H54 (cell line): ENCODE measurements at regions not wholly inside any gene's neighbourhood (a gene's known extent, or its start where the extent isn't known, plus 50 kb on each side); places are given as distances from the start of the nearest gene placed in this dataset.

Experiments used
- DNase-seq: peaks from one replicate; pipeline ENCODE4 v3.0.0; 2011; ENCODE audit warnings: low spot score, mixed read lengths; ENCODE audit not compliant: insufficient read length
- FAIRE-seq: peaks from 3 replicates; lab custom pipeline; 2011; peaks lifted over from hg19 to GRCh38; lab: Jason Lieb, UNC
- POLR2A ChIP-seq: IDR thresholded peaks from 2 replicates; pipeline ENCODE4 v1.6.1; 2011; ENCODE audit warnings: low read depth, mild to moderate bottlenecking, low read length

GRCh38 chr18:25842665-25843064 is 247.7 kb downstream of the SS18 start:
- DNase-seq: no peak
- FAIRE-seq: no peak
- no peak for TF ChIP-seq POLR2A

- FAIRE-seq: no peak
- DNase-seq: no peak
- no peak for TF ChIP-seq POLR2A
These were observed 256.4 kb downstream of the SS18 start for GRCh38 chr18:25834061-25834460.

GRCh38 chr18:25832001-25832604 is 258.3 kb downstream of the SS18 start:
- no peak for FAIRE-seq
- DNase-seq: peak; percentile 7

GRCh38 chr18:25831301-25831701 is 259.1 kb downstream of the SS18 start:
- TF ChIP-seq POLR2A: no peak
- FAIRE-seq (no peak), DNase-seq (no peak)

More at GRCh38 chr18:25832001-25832604, 258.3 kb downstream of the SS18 start:
- no peak for TF ChIP-seq POLR2A

GRCh38 chr18:25830787-25831186 is 259.6 kb downstream of the SS18 start:
- FAIRE-seq: no peak
- no peak for TF ChIP-seq POLR2A

GRCh38 chr18:25827961-25828561 is 262.4 kb downstream of the SS18 start:
- FAIRE-seq (no peak), DNase-seq (no peak)
- TF ChIP-seq POLR2A: no peak

More at GRCh38 chr18:25830787-25831186, 259.6 kb downstream of the SS18 start:
- no peak for DNase-seq

- FAIRE-seq (no peak), DNase-seq (no peak)
- TF ChIP-seq POLR2A: no peak
These were observed 263.2 kb downstream of the SS18 start for GRCh38 chr18:25827228-25827627.

GRCh38 chr18:25826823-25827222 is 263.6 kb downstream of the SS18 start:
- TF ChIP-seq POLR2A: no peak
- FAIRE-seq (no peak), DNase-seq (no peak)

GRCh38 chr18:25825979-25826776 is 264.2 kb downstream of the SS18 start:
- TF ChIP-seq POLR2A: no peak
- no peak for FAIRE-seq

GRCh38 chr18:25825056-25825455 is 265.4 kb downstream of the SS18 start:
- DNase-seq (no peak), FAIRE-seq (no peak)
- TF ChIP-seq POLR2A: no peak

More at GRCh38 chr18:25825979-25826776, 264.2 kb downstream of the SS18 start:
- DNase-seq: no peak

GRCh38 chr18:25819746-25820363 is 270.6 kb downstream of the SS18 start:
- DNase-seq (no peak), FAIRE-seq (no peak)
- TF ChIP-seq POLR2A: no peak

- FAIRE-seq (no peak), DNase-seq (no peak)
- TF ChIP-seq POLR2A: no peak
These were observed 271.9 kb downstream of the SS18 start for GRCh38 chr18:25818505-25818904.

- no peak for TF ChIP-seq POLR2A
- FAIRE-seq (no peak), DNase-seq (no peak)
These were observed 272.7 kb downstream of the SS18 start for GRCh38 chr18:25817546-25818237.
